Stimulated activated CD8-positive, alpha-beta memory T cell treated with anti-CD3 and anti-CD28 coated beads, Interleukin-12 subunit alpha, Interleukin-12 subunit beta, amount 100 ng/mL, for 1 hour (primary cell): ENCODE measurements at regions not wholly inside any gene's neighbourhood (a gene's known extent, or its start where the extent isn't known, plus 50 kb on each side); places are given as distances from the start of the nearest gene placed in this dataset.
A peak's percentile ranks its signal among the peaks of the same experiment; 100 is the strongest.

Source experiments
- DNase-seq: peaks from one replicate; pipeline ENCODE4 v3.0.0-alpha.2; 2020; ENCODE audit warnings: low read depth

- DNase-seq = no peak
Observed at GRCh38 chr16:79790854-79791253, 190.3 kb upstream of the MAF start.

GRCh38 chr16:79788949-79789348 lies 188.4 kb upstream of the MAF start:
- no peak for DNase-seq

GRCh38 chr16:79786389-79786788 lies 185.9 kb upstream of the MAF start:
- no peak for DNase-seq

- DNase-seq = no peak
Observed at GRCh38 chr16:79784007-79784406, 183.5 kb upstream of the MAF start.

- no peak for DNase-seq
Observed at GRCh38 chr16:79777679-79778078, 177.1 kb upstream of the MAF start.

GRCh38 chr16:79776243-79776847 lies 175.8 kb upstream of the MAF start:
- DNase-seq = no peak

- DNase-seq = no peak
Observed at GRCh38 chr16:79772784-79773183, 172.2 kb upstream of the MAF start.

GRCh38 chr16:79772048-79772447 lies 171.5 kb upstream of the MAF start:
- no peak for DNase-seq

GRCh38 chr16:79770244-79771064 lies 169.9 kb upstream of the MAF start:
- peak; percentile 20 for DNase-seq

- no peak for DNase-seq
Observed at GRCh38 chr16:79769928-79770243, 169.3 kb upstream of the MAF start.

- no peak for DNase-seq
Observed at GRCh38 chr16:79769270-79769927, 168.9 kb upstream of the MAF start.

- DNase-seq = no peak
Observed at GRCh38 chr16:79768276-79768970, 167.9 kb upstream of the MAF start.

GRCh38 chr16:79767421-79768275 lies 167.1 kb upstream of the MAF start:
- no peak for DNase-seq

- DNase-seq = no peak
Observed at GRCh38 chr16:79765901-79766394, 165.4 kb upstream of the MAF start.

- DNase-seq = no peak
Observed at GRCh38 chr16:79765431-79765830, 164.9 kb upstream of the MAF start.

- DNase-seq = no peak
Observed at GRCh38 chr16:79764415-79765110, 164.0 kb upstream of the MAF start.

- DNase-seq = no peak
Observed at GRCh38 chr16:79762217-79762616, 161.7 kb upstream of the MAF start.

GRCh38 chr16:79758615-79759346 lies 158.2 kb upstream of the MAF start:
- DNase-seq = no peak

GRCh38 chr16:79757968-79758367 lies 157.4 kb upstream of the MAF start:
- no peak for DNase-seq

GRCh38 chr16:79757163-79757562 lies 156.6 kb upstream of the MAF start:
- DNase-seq = no peak
